Right lobe of liver (tissue), 6 donors: ENCODE measurements at regions not wholly inside any gene's neighbourhood (a gene's known extent, or its start where the extent isn't known, plus 50 kb on each side); places are given as distances from the start of the nearest gene placed in this dataset.
A peak's percentile ranks its signal among the peaks of the same experiment; 100 is the strongest.

Source experiments
- ATAC-seq, 4 donors: fragments of 200-7000 bp; cut with Tn5 transposase; one replicate each; pipeline ENCODE4 v1.9.1; 2020; ENCODE audit warnings: mild to moderate bottlenecking in 4 of 4, moderate library complexity in 4 of 4
- DNase-seq, 3 donors: peaks; one replicate each; pipeline ENCODE4 v3.0.0-alpha.2; 2020
- H3K27ac ChIP-seq, 3 donors: fragments of 200-600 bp; one replicate each; pipeline ENCODE4 v1.8.0; 2022
- H3K27me3 ChIP-seq, 2 donors: fragments of 200-600 bp; one replicate each; pipeline ENCODE4 v1.8.0; 2022
- H3K36me3 ChIP-seq, 4 donors: fragments of 200-600 bp; sonication (generic) in 1 of 4; one replicate each; pipeline versions ENCODE4 v1.5.1 to v1.8.0; 2017 to 2022; ENCODE audit warnings: control low read depth in 1 of 4
- H3K4me1 ChIP-seq, 4 donors: fragments of 200-600 bp; sonication (generic) in 1 of 4; one replicate each; pipeline versions ENCODE4 v1.5.1 to v1.8.0; 2017 to 2022; ENCODE audit warnings: control low read depth in 1 of 4
- H3K4me3 ChIP-seq, 3 donors: fragments of 200-600 bp; one replicate each; pipeline ENCODE4 v1.8.0; 2022
- H3K9me3 ChIP-seq, 4 donors: fragments of 200-600 bp; sonication (generic) in 1 of 4; one replicate each; pipeline versions ENCODE4 v1.5.1 to v1.8.0; 2017 to 2022; ENCODE audit warnings: control low read depth in 1 of 4
- POLR2A ChIP-seq: fragments of 450-650 bp; IDR thresholded peaks from one replicate; pipeline ENCODE4 v1.6.1; 2017; ENCODE audit warnings: antibody characterized with exemption, mild to moderate bottlenecking
- WGBS: methylation state at CpG from one replicate; pipeline ENCODE4 v1.1.6; 2018; ENCODE audit warnings: low coverage, low lambda C conversion rate; ENCODE audit not compliant: insufficient coverage; ENCODE audit errors: missing lambda C conversion rate; 5-methylcytosine and 5-hydroxymethylcytosine counted together
- intact Hi-C, 2 donors: fragments of 100-400 bp; cut with DNase I; formaldehyde crosslinking; loops; one replicate each; pipeline versions ENCODE4 v1.11.2 to v1.14.1; 2022
- TF ChIP-seq, protein P1 (sequence below), 4 donors: fragments of 200-600 bp in 3 of 4; fragments of 450-650 bp in 1 of 4; IDR thresholded peaks; one replicate each; pipeline versions ENCODE4 v1.5.1 to v1.8.0; 2016 to 2022; ENCODE audit warnings: antibody characterized with exemption in 4 of 4, mild to moderate bottlenecking in 2 of 4
- donor health status: DM: no; HTN: yes; CAD: no.
- donor health status: DM: no; HTN: no; CAD: no.
- donor health status: DM: no; HTN: no; CAD: no.
- donor health status: DM: no; HTN: yes; CAD: no.
- donor health status: DM: no; HTN: yes; CAD: no.

DNA sequence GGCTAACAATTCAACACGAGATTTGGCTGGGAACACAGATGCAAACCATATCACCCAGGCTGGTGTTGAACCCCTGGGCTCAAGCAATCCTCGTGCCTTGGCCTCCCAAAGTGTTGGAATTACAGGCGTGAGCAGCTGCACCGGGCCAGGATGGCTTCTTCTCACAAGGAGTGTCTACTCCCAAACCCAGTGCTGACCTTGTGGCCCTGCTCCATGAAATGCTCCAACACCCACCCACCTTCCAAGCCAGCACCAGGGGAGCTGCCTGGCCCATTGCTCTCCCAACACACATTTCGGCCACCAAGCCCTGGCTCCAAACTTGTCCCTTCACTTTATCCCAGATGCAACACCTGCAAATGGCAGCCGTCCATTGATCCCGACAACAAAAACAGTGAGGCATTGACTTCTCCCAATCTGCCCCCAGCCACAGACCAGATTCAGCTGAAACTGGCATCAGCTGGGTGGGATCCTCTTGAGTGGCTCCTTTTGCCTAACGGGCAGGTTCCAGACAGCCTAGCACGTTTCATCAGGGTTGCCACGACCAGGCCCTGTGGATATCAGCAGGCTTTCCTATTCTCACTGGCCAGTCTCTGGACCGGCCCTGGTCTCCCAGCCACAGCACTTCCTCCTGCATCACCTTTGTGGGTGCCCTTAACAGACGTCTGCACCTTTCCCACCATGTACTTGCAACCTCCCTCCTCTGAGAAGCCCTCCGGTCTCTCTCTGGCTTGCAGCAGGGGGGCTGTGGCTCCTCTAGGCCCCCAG is 105.7 kb upstream of the CARD11 start:
- 44% methylated on average over 8 of the region's 13 CpGs for WGBS
- Histone ChIP-seq H3K27me3 (no peaks in the 10 kb centered on the region), H3K4me3 (no peak overlapping the region), H3K27ac (no peak overlapping the region), H3K9me3 (no peaks in the 10 kb centered on the region), H3K36me3 (no peaks in the 10 kb centered on the region), H3K4me1 (no peaks in the 10 kb centered on the region)
- TF ChIP-seq, protein P1, sequence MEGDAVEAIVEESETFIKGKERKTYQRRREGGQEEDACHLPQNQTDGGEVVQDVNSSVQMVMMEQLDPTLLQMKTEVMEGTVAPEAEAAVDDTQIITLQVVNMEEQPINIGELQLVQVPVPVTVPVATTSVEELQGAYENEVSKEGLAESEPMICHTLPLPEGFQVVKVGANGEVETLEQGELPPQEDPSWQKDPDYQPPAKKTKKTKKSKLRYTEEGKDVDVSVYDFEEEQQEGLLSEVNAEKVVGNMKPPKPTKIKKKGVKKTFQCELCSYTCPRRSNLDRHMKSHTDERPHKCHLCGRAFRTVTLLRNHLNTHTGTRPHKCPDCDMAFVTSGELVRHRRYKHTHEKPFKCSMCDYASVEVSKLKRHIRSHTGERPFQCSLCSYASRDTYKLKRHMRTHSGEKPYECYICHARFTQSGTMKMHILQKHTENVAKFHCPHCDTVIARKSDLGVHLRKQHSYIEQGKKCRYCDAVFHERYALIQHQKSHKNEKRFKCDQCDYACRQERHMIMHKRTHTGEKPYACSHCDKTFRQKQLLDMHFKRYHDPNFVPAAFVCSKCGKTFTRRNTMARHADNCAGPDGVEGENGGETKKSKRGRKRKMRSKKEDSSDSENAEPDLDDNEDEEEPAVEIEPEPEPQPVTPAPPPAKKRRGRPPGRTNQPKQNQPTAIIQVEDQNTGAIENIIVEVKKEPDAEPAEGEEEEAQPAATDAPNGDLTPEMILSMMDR (IDR thresholded peaks at IDR 0.05) = no peak
- no peak for TF ChIP-seq POLR2A
- ATAC-seq (no peak), DNase-seq (peak in 1 of 3 donors; percentile 22)
- intact Hi-C loops = no loop called here

DNA sequence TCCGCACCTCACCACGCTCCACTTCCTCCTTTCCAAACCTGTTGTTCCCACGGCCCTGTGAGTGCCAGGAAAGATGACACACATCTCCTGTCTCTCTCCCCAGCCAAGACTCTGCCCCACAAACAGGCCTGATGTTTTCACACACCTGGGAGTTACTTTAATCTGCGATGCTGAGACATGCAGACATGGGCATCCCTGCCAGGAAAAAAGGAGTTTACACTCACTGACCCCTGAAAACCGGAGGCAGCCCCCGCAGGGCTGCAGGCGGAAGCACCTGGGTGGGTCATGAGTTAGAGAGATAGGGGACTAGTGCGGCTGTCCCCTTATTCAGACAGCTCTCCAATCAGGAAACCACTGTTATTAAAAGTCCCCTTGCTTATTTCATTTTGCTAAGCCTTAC is 106.4 kb upstream of the CARD11 start:
- no peaks in the 10 kb centered on the region for H3K4me1 ChIP-seq
- ATAC-seq (no peak), DNase-seq (no peak)
- no peak overlapping the region for H3K27ac ChIP-seq
- TF ChIP-seq, protein P1 (IDR thresholded peaks at IDR 0.05) = no peak
- no peak for TF ChIP-seq POLR2A
- H3K27me3 ChIP-seq = no peaks in the 10 kb centered on the region
- no peaks in the 10 kb centered on the region for H3K36me3 ChIP-seq
- 41% methylated on average over 5 of the region's 8 CpGs for WGBS
- intact Hi-C loops = loop anchor here (10.0 kb wide), 1 partner anchor 265 kb away; no protein-coding TSS in a partner anchor
- no peaks in the 10 kb centered on the region for H3K9me3 ChIP-seq
- H3K4me3 ChIP-seq = no peak overlapping the region

DNA sequence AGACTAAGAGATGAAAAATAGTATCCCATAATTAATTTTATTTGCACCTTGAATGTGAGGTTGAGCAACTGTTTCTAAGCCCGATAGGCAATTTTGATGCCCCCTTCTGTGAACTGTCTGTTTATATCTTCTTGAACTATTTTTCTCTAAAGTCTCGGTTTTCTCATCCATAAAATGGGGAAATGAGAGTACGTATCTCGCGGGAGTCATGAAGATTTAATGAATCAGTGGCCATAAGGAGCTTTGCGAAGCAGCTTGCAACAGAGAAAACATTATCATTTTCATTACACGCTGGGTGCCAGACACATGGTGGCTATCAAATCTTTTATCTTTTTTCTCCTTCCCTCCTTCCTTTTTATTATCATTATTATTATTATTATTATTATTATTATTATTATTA is 108.1 kb upstream of the CARD11 start:
- no peaks in the 10 kb centered on the region for H3K9me3 ChIP-seq
- TF ChIP-seq, protein P1 (IDR thresholded peaks at IDR 0.05) = no peak
- TF ChIP-seq POLR2A = no peak
- intact Hi-C loops = loop anchor here (10.0 kb wide), 1 partner anchor 267 kb away; no protein-coding TSS in a partner anchor
- DNase-seq (no peak), ATAC-seq (no peak)
- no peaks in the 10 kb centered on the region for H3K36me3 ChIP-seq
- H3K4me1 ChIP-seq = no peaks in the 10 kb centered on the region
- H3K4me3 ChIP-seq = no peak overlapping the region
- no peak overlapping the region for H3K27ac ChIP-seq
- no peaks in the 10 kb centered on the region for H3K27me3 ChIP-seq
- whole genome bisulfite sequencing = 77% methylated on average over 7 of the region's 7 CpGs

DNA sequence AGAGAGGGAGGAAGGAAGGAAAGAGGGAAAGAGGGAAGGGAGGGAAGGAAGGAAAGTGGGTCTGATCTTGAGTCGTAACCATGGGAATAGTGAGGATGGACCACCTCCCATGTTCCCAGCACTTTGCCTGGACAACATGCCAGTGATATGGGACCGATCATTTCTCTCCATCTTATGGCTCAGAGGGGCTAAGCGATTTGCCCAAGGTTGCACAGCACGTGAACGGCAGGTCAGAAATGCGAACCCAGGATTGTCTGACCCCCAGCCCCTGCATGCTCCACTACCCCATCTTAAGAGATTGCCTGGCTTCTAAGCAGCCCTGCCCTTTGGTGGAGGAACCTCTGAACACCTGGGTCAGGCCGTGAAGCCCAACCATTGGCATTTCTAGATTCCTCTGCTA is 109.0 kb upstream of the CARD11 start:
- Histone ChIP-seq H3K9me3 (no peaks in the 10 kb centered on the region), H3K4me3 (no peak overlapping the region), H3K27me3 (no peaks in the 10 kb centered on the region), H3K27ac (no peak overlapping the region), H3K36me3 (no peaks in the 10 kb centered on the region), H3K4me1 (no peaks in the 10 kb centered on the region)
- intact Hi-C loops = loop anchor here (10.0 kb wide), 1 partner anchor 268 kb away; no protein-coding TSS in a partner anchor
- ATAC-seq (no peak), DNase-seq (no peak)
- TF ChIP-seq, protein P1 (IDR thresholded peaks at IDR 0.05) = no peak
- TF ChIP-seq POLR2A = no peak
- 46% methylated on average over 2 of the region's 7 CpGs for WGBS
